ENCODE measurements at regions not wholly inside any gene's neighbourhood (a gene's known extent, or its start where the extent isn't known, plus 50 kb on each side); places are given as distances from the start of the nearest gene placed in this dataset.
"Not testable (repeated sequence)": the region's sequence is repeated elsewhere in the genome, so short reads cannot be mapped to it uniquely, and the experiment has no call there.

DNA sequence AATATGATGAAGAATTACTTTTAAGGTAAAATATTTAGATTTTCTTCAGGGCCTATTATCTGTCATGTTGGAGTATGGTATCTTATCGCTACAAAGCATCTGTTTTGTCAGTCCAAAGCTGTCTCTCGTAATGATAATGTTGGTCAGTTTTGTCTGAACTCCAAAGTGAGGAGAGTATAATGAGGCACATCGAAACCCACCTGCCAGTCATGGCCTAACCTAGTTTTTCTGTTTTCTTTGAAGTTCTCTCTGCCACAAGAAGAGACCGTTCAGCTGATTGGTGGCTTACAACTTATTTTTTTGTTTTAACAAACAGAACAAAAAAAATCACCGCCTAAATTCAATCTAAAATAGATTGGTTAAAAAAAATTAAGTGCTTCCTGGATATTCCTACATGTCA lies 1387.9 kb downstream of the RPIA start:
- no peak overlapping the region for H3K4me3 ChIP-seq
- H3K27ac ChIP-seq = no peak overlapping the region
- TF ChIP-seq POLR2AphosphoS5 (IDR thresholded peaks at IDR 0.05) = no peak

DNA sequence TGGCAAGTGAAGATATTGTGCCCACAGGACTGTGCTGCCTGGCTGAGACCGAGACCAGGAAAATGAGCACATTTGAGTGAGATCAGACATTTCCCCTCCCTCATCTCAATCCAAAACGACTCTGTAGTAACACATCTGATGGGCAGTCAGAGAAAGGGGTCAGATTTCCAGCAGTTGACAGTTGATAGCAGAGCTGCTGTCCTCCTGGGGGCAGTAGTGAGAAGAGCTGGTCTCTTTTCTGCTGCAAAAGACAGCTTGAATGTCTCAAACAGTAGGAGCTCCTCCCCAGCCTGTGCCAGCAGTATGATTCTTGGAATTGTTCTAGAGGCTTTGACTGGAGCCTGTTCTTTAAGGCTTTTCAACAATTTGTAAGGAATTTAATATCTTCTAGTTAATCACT lies 1396.3 kb downstream of the RPIA start:
- H3K4me3 ChIP-seq; H3K9me3 ChIP-seq; H3K27ac ChIP-seq; H3K36me3 ChIP-seq; intact Hi-C loops (cut with DNase I; ENCODE audit: low total_unique reads); H3K4me1 ChIP-seq; H3K27me3 ChIP-seq; DNase-seq (ENCODE audit: low spot score in 2 of 2): not testable (repeated sequence)

More for the DNA sequence above, 1387.9 kb downstream of the RPIA start:
- H3K36me3 ChIP-seq = no peaks in the 10 kb centered on the region
- no peak for DNase-seq (ENCODE audit: low spot score in 2 of 2)
- peaks cover 0 to 5% of the 10 kb centered on the region in 2 donors for H3K27me3 ChIP-seq
- intact Hi-C loops (cut with DNase I; ENCODE audit: low total_unique reads) = no loop called here
- no peaks in the 10 kb centered on the region for H3K4me1 ChIP-seq
- H3K9me3 ChIP-seq = no peaks in the 10 kb centered on the region

DNA sequence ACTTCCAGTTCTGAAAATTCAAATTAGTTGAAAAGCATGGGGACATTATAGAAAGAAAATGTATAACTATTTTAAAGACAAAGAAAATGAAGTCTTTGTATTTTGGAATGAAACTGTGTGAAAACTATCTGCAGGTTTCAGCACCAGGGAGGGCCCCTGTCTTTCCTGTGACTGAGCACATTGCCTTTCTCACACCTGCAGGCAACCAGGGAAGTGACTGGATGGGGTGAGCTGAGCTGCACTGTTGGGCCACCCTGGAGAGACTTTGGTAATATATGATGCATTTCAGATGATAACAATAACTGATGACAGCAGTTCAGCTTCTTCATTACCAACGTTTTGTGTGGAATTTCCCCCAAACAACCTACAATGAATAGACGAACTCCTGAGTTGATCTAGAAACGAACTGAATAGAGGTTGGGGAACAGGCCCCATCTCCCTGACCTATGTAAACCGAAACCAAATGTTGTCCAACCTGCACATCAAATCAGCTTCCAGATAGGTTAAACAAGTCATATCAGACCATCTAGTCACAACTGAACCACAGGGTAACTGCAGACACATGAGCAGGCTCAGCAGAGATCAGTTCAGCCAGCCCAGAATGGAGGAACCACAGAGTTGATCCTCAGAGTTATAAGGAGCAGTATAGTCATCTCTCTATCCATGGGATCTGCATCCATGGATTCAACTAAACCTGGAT lies 1402.2 kb downstream of the RPIA start:
- H3K4me3 ChIP-seq; DNase-seq (ENCODE audit: low spot score in 2 of 2); H3K4me1 ChIP-seq; H3K9me3 ChIP-seq; intact Hi-C loops (cut with DNase I; ENCODE audit: low total_unique reads); H3K36me3 ChIP-seq; H3K27ac ChIP-seq; H3K27me3 ChIP-seq: not testable (repeated sequence)

DNA sequence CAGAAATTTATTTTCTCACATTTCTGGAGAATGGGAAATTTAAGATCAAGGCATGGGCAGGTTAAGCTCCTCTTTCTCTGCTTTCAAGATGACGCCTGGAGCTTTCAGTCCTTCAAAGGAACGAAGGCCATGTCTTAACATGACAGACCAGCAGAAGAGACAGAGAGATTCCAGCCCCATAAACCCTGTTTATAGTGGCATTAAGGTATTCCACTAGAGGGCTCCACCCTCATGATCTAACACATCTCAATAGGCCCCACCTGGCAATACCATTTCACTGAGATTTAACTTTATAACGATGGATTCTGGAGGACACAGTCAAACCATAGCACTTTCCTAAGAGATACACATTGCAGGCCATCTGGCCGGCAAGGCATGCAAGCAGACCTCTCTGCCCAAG lies 1406.1 kb downstream of the RPIA start:
- DNase-seq (ENCODE audit: low spot score in 2 of 2); H3K4me3 ChIP-seq; H3K9me3 ChIP-seq; H3K4me1 ChIP-seq; H3K27ac ChIP-seq; H3K36me3 ChIP-seq; intact Hi-C loops (cut with DNase I; ENCODE audit: low total_unique reads); H3K27me3 ChIP-seq: not testable (repeated sequence)

DNA sequence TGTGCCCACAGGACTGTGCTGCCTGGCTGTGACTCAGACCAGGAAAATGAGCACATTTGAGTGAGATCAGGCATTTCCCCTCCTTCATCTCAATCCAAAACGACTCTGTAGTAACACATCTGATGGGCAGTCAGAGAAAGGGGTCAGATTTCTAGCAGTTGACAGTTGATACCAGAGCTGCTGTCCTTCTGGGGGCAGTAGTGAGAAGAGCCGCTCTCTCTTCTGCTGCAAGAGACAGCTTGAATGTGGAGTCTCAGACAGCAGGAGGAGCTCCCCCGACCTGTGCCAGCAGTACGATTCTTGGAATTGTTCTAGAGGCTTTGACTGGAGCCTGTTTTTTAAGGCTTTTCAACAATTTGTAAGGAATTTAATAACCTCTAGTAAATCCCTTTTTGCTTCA lies 1413.7 kb downstream of the RPIA start:
- not testable (repeated sequence) for H3K4me3 ChIP-seq, H3K27me3 ChIP-seq

DNA sequence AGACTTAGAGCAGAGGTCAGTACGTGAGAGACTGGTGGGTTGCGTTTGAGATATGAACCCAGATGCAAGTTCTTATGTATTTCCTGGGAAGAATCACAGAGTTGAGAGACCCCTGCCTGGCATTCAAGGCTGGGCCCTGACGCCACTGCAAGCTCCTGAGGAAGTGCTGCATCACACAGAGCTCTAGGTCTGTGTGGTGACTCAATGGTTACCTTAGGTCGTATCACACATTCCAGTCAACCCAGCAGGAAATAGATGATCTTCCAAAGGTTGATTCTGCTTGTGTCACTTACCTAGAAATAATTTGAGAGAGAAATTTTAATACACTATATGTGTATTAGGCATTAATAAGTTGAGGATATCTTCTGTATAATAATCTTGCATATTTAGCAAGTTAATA lies 1431.9 kb downstream of the RPIA start:
- H3K27me3 ChIP-seq; intact Hi-C loops (cut with DNase I; ENCODE audit: low total_unique reads); H3K36me3 ChIP-seq; H3K4me1 ChIP-seq; H3K9me3 ChIP-seq; H3K27ac ChIP-seq; DNase-seq (ENCODE audit: low spot score in 2 of 2); H3K4me3 ChIP-seq: not testable (repeated sequence)

More for the DNA sequence above, 1413.7 kb downstream of the RPIA start:
- H3K9me3 ChIP-seq; H3K27ac ChIP-seq; intact Hi-C loops (cut with DNase I; ENCODE audit: low total_unique reads); H3K36me3 ChIP-seq; H3K4me1 ChIP-seq; DNase-seq (ENCODE audit: low spot score in 2 of 2): not testable (repeated sequence)

DNA sequence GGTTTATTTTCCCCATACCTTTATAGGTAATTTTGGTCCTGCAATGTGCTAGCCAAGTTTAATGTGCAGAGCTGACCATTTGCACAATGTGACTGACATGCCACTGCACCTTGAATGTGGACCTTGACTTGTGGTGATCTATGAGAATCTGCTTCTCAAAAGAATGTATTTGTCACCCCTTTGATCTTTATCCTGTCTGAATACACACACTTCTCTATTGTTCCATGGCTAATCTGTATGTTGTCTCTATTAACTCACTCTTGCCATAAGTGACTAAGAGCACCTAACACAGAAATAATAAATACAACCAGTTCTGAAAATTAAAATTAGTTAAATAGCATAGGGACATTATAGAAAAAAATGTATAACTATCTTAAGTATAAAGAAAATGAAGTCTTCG lies 1447.6 kb downstream of the RPIA start:
- H3K27me3 ChIP-seq; H3K4me1 ChIP-seq; intact Hi-C loops (cut with DNase I; ENCODE audit: low total_unique reads); H3K4me3 ChIP-seq; H3K27ac ChIP-seq; H3K9me3 ChIP-seq; DNase-seq (ENCODE audit: low spot score in 2 of 2); H3K36me3 ChIP-seq: not testable (repeated sequence)

DNA sequence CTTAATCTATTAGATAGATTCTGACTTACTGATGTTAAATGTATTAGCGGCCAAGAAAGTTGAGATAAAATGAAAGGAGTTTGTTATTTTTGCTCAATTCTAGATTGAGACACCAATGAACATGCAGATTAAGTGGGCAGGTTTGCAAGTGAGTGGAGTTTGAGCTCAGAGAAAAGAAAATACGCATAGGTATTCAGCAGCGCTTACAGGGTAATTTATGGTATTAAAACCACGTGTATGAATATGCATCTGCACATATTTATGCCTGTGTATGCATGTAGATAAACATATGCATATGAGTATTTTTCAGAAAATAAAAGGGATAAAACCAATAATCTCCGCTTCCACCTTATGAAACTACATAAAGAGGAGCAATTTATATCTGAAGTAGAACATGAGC lies 1450.1 kb downstream of the RPIA start:
- intact Hi-C loops (cut with DNase I; ENCODE audit: low total_unique reads); H3K27ac ChIP-seq; H3K27me3 ChIP-seq; H3K4me1 ChIP-seq; H3K9me3 ChIP-seq; H3K36me3 ChIP-seq; DNase-seq (ENCODE audit: low spot score in 2 of 2); H3K4me3 ChIP-seq: not testable (repeated sequence)

DNA sequence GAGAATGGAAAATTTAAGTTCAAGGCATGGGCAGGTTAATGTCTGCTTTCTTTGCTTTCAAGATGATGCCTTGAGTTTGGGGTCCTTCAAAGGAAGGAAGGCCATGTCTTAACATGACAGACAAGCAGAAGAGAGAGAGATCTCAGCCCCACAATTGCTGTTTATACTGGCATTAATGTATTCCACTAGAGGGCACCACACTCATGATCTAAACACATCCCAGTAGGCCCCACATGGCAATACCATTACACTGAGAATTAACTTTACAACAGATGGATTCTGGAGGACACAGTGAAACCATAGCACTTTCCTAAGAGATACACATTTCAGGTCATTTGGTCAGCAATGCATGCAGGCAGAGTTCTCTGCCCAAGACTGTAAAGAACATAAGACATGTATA lies 1460.3 kb downstream of the RPIA start:
- intact Hi-C loops (cut with DNase I; ENCODE audit: low total_unique reads); H3K27ac ChIP-seq; H3K36me3 ChIP-seq; DNase-seq (ENCODE audit: low spot score in 2 of 2); H3K4me1 ChIP-seq; H3K9me3 ChIP-seq; H3K4me3 ChIP-seq; H3K27me3 ChIP-seq: not testable (repeated sequence)

DNA sequence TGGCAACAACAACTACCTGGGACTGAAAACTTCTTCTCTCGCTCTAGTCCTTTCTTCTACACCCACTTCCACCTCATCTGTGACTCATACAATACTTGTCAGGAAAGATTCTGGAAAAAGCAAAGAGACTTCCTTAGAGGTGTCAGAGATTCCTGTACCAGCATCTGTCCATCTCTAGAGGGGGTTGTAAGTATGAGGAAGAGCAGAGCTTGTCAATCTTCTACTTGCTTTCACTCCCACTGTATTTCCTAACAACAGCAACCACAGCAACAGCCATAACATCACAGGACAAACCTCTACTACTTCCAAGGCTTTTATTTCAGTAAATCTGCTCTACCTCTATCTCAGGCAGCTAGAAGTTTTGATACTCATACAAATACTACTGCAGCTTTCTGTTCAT lies 1479.5 kb downstream of the RPIA start:
- H3K27me3 ChIP-seq; DNase-seq (ENCODE audit: low spot score in 2 of 2); intact Hi-C loops (cut with DNase I; ENCODE audit: low total_unique reads); H3K4me1 ChIP-seq; H3K9me3 ChIP-seq; H3K27ac ChIP-seq; H3K36me3 ChIP-seq; H3K4me3 ChIP-seq: not testable (repeated sequence)

DNA sequence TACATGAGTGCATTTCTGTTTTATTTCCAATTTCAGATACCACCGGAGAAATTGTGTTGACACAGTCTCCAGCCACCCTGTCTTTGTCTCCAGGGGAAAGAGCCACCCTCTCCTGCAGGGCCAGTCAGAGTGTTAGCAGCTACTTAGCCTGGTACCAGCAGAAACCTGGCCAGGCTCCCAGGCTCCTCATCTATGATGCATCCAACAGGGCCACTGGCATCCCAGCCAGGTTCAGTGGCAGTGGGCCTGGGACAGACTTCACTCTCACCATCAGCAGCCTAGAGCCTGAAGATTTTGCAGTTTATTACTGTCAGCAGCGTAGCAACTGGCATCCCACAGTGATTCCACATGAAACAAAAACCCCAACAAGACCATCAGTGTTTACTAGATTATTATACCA lies 1481.6 kb downstream of the RPIA start:
- DNase-seq (ENCODE audit: low spot score in 2 of 2); H3K4me3 ChIP-seq; H3K27ac ChIP-seq; intact Hi-C loops (cut with DNase I; ENCODE audit: low total_unique reads); H3K36me3 ChIP-seq; H3K9me3 ChIP-seq; H3K27me3 ChIP-seq; H3K4me1 ChIP-seq: not testable (repeated sequence)

DNA sequence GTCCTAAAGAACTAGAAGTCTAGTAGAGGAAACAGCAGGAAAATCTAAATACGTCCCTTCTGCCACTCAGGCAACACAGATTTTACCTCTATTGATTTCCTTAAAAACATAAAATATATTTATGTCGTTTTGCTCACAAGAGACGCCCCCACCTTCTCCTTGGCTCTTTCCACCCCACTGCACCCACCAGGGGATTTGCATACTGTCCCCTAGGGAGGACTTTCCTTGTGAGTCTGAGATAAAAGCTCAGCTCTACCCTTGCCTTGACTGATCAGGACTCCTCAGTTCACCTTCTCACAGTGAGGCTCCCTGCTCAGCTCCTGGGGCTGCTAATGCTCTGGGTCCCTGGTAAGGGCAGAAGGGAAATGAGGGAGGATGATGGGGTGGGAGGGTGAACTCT lies 1488.1 kb downstream of the RPIA start:
- DNase-seq (ENCODE audit: low spot score in 2 of 2); H3K4me1 ChIP-seq; intact Hi-C loops (cut with DNase I; ENCODE audit: low total_unique reads); H3K27me3 ChIP-seq; H3K36me3 ChIP-seq; H3K4me3 ChIP-seq; H3K27ac ChIP-seq; H3K9me3 ChIP-seq: not testable (repeated sequence)
